ENCODE measurements at regions not wholly inside any gene's neighbourhood (a gene's known extent, or its start where the extent isn't known, plus 50 kb on each side); places are given as distances from the start of the nearest gene placed in this dataset.

GRCh38 chr22:45098056-45098455, 65.7 kb upstream of the NUP50 start:
- H3K4me3 ChIP-seq (ENCODE audit: low read depth in 1 of 3, low read length in 3 of 3), result no peak overlapping the region
- 63 to 84% (median 68%) methylated on average over 8 of the region's 8 CpGs for WGBS, 3 donors
- H3K9me3 ChIP-seq (ENCODE audit: control insufficient read depth in 2 of 2, insufficient read depth in 1 of 2, low read depth in 1 of 2, low read length in 1 of 2), result no peaks in the 10 kb centered on the region
- H3K27me3 ChIP-seq (ENCODE audit: control insufficient read depth in 3 of 3, insufficient read depth in 3 of 3, low read length in 3 of 3), result peaks cover 0 to 7% (median 5%) of the 10 kb centered on the region in 3 donors
- H3K4me1 ChIP-seq (ENCODE audit: control insufficient read depth in 3 of 3, insufficient read depth in 2 of 3, low read depth in 1 of 3, low read length in 2 of 3), result no peaks in the 10 kb centered on the region
- FAIRE-seq (no peak), DNase-seq (no peak)
- H3K36me3 ChIP-seq (ENCODE audit: control insufficient read depth in 3 of 3, insufficient read depth in 2 of 3, low read depth in 1 of 3, low read length in 3 of 3), result no peaks in the 10 kb centered on the region
- no peak overlapping the region for H3K27ac ChIP-seq (ENCODE audit: low read depth in 1 of 3, low read length in 2 of 3)

GRCh38 chr22:45099961-45100360, 63.8 kb upstream of the NUP50 start:
- WGBS, 3 donors, result 71 to 85% (median 72%) methylated on average over 9 of the region's 9 CpGs
- no peak overlapping the region for H3K4me3 ChIP-seq (ENCODE audit: low read depth in 1 of 3, low read length in 3 of 3)
- peaks cover 0 to 9% (median 2%) of the 10 kb centered on the region in 3 donors for H3K27me3 ChIP-seq (ENCODE audit: control insufficient read depth in 3 of 3, insufficient read depth in 3 of 3, low read length in 3 of 3)
- no peaks in the 10 kb centered on the region for H3K4me1 ChIP-seq (ENCODE audit: control insufficient read depth in 3 of 3, insufficient read depth in 2 of 3, low read depth in 1 of 3, low read length in 2 of 3)
- H3K9me3 ChIP-seq (ENCODE audit: control insufficient read depth in 2 of 2, insufficient read depth in 1 of 2, low read depth in 1 of 2, low read length in 1 of 2), result no peaks in the 10 kb centered on the region
- H3K27ac ChIP-seq (ENCODE audit: low read depth in 1 of 3, low read length in 2 of 3), result no peak overlapping the region
- FAIRE-seq (no peak), DNase-seq (no peak)
- no peaks in the 10 kb centered on the region for H3K36me3 ChIP-seq (ENCODE audit: control insufficient read depth in 3 of 3, insufficient read depth in 2 of 3, low read depth in 1 of 3, low read length in 3 of 3)

- H3K27me3 ChIP-seq (ENCODE audit: control insufficient read depth in 3 of 3, insufficient read depth in 3 of 3, low read length in 3 of 3), result peaks cover 0 to 3% (median 2%) of the 10 kb centered on the region in 3 donors
- no peak for FAIRE-seq
- 44 to 49% (median 44%) methylated on average over 18 of the region's 18 CpGs for WGBS, 3 donors
- H3K36me3 ChIP-seq (ENCODE audit: control insufficient read depth in 3 of 3, insufficient read depth in 2 of 3, low read depth in 1 of 3, low read length in 3 of 3), result no peaks in the 10 kb centered on the region
- H3K4me3 ChIP-seq (ENCODE audit: low read depth in 1 of 3, low read length in 3 of 3), result no peak overlapping the region
- H3K27ac ChIP-seq (ENCODE audit: low read depth in 1 of 3, low read length in 2 of 3), result no peak overlapping the region
- no peaks in the 10 kb centered on the region for H3K4me1 ChIP-seq (ENCODE audit: control insufficient read depth in 3 of 3, insufficient read depth in 2 of 3, low read depth in 1 of 3, low read length in 2 of 3)
- DNase-seq, result peak; percentile 53 to 57
- no peaks in the 10 kb centered on the region for H3K9me3 ChIP-seq (ENCODE audit: control insufficient read depth in 2 of 2, insufficient read depth in 1 of 2, low read depth in 1 of 2, low read length in 1 of 2)
Measured at GRCh38 chr22:45101515-45102227, 62.1 kb upstream of the NUP50 start.

- DNase-seq, result no peak
- Histone ChIP-seq H3K27ac (ENCODE audit: low read depth in 1 of 3, low read length in 2 of 3) (no peak overlapping the region), H3K4me1 (ENCODE audit: control insufficient read depth in 3 of 3, insufficient read depth in 2 of 3, low read depth in 1 of 3, low read length in 2 of 3) (no peaks in the 10 kb centered on the region), H3K9me3 (ENCODE audit: control insufficient read depth in 2 of 2, insufficient read depth in 1 of 2, low read depth in 1 of 2, low read length in 1 of 2) (no peaks in the 10 kb centered on the region), H3K36me3 (ENCODE audit: control insufficient read depth in 3 of 3, insufficient read depth in 2 of 3, low read depth in 1 of 3, low read length in 3 of 3) (no peaks in the 10 kb centered on the region), H3K27me3 (ENCODE audit: control insufficient read depth in 3 of 3, insufficient read depth in 3 of 3, low read length in 3 of 3) (peaks cover 0 to 11% (median 2%) of the 10 kb centered on the region in 3 donors), H3K4me3 (ENCODE audit: low read depth in 1 of 3, low read length in 3 of 3) (no peak overlapping the region)
- no peak for FAIRE-seq
- 59 to 65% (median 60%) methylated on average over 6 of the region's 6 CpGs for WGBS, 3 donors
Measured at GRCh38 chr22:45102896-45103420, 60.8 kb upstream of the NUP50 start.

GRCh38 chr22:45103756-45104155, 60.0 kb upstream of the NUP50 start:
- H3K4me3 ChIP-seq (ENCODE audit: low read depth in 1 of 3, low read length in 3 of 3), result no peak overlapping the region
- no peaks in the 10 kb centered on the region for H3K4me1 ChIP-seq (ENCODE audit: control insufficient read depth in 3 of 3, insufficient read depth in 2 of 3, low read depth in 1 of 3, low read length in 2 of 3)
- peaks cover 0 to 11% (median 2%) of the 10 kb centered on the region in 3 donors for H3K27me3 ChIP-seq (ENCODE audit: control insufficient read depth in 3 of 3, insufficient read depth in 3 of 3, low read length in 3 of 3)
- DNase-seq, result no peak
- H3K9me3 ChIP-seq (ENCODE audit: control insufficient read depth in 2 of 2, insufficient read depth in 1 of 2, low read depth in 1 of 2, low read length in 1 of 2), result no peaks in the 10 kb centered on the region
- no peaks in the 10 kb centered on the region for H3K36me3 ChIP-seq (ENCODE audit: control insufficient read depth in 3 of 3, insufficient read depth in 2 of 3, low read depth in 1 of 3, low read length in 3 of 3)
- no peak for FAIRE-seq
- H3K27ac ChIP-seq (ENCODE audit: low read depth in 1 of 3, low read length in 2 of 3), result no peak overlapping the region
- 72 to 84% (median 76%) methylated on average over 10 of the region's 10 CpGs for WGBS, 3 donors

GRCh38 chr22:45104313-45104712, 59.4 kb upstream of the NUP50 start:
- Histone ChIP-seq H3K36me3 (ENCODE audit: control insufficient read depth in 3 of 3, insufficient read depth in 2 of 3, low read depth in 1 of 3, low read length in 3 of 3) (no peaks in the 10 kb centered on the region), H3K4me3 (ENCODE audit: low read depth in 1 of 3, low read length in 3 of 3) (no peak overlapping the region), H3K27ac (ENCODE audit: low read depth in 1 of 3, low read length in 2 of 3) (no peak overlapping the region), H3K4me1 (ENCODE audit: control insufficient read depth in 3 of 3, insufficient read depth in 2 of 3, low read depth in 1 of 3, low read length in 2 of 3) (no peaks in the 10 kb centered on the region), H3K27me3 (ENCODE audit: control insufficient read depth in 3 of 3, insufficient read depth in 3 of 3, low read length in 3 of 3) (peaks cover 0 to 11% (median 2%) of the 10 kb centered on the region in 3 donors), H3K9me3 (ENCODE audit: control insufficient read depth in 2 of 2, insufficient read depth in 1 of 2, low read depth in 1 of 2, low read length in 1 of 2) (no peaks in the 10 kb centered on the region)
- FAIRE-seq, result no peak
- no peak for DNase-seq
- WGBS, 3 donors, result 84 to 91% (median 89%) methylated on average over 10 of the region's 10 CpGs

- peaks cover 0 to 11% (median 2%) of the 10 kb centered on the region in 3 donors for H3K27me3 ChIP-seq (ENCODE audit: control insufficient read depth in 3 of 3, insufficient read depth in 3 of 3, low read length in 3 of 3)
- no peaks in the 10 kb centered on the region for H3K4me1 ChIP-seq (ENCODE audit: control insufficient read depth in 3 of 3, insufficient read depth in 2 of 3, low read depth in 1 of 3, low read length in 2 of 3)
- DNase-seq (peak in 1 of 2 donors; percentile 11), FAIRE-seq (no peak)
- H3K36me3 ChIP-seq (ENCODE audit: control insufficient read depth in 3 of 3, insufficient read depth in 2 of 3, low read depth in 1 of 3, low read length in 3 of 3), result no peaks in the 10 kb centered on the region
- no peak overlapping the region for H3K4me3 ChIP-seq (ENCODE audit: low read depth in 1 of 3, low read length in 3 of 3)
- H3K27ac ChIP-seq (ENCODE audit: low read depth in 1 of 3, low read length in 2 of 3), result peak overlapping the region in 1 of 3 donors; percentile 52
- 28 to 50% (median 34%) methylated on average over 10 of the region's 10 CpGs for WGBS, 3 donors
- no peaks in the 10 kb centered on the region for H3K9me3 ChIP-seq (ENCODE audit: control insufficient read depth in 2 of 2, insufficient read depth in 1 of 2, low read depth in 1 of 2, low read length in 1 of 2)
Measured at GRCh38 chr22:45105281-45105702, 58.4 kb upstream of the NUP50 start.

- Histone ChIP-seq H3K4me3 (ENCODE audit: low read depth in 1 of 3, low read length in 3 of 3) (no peak overlapping the region), H3K27me3 (ENCODE audit: control insufficient read depth in 3 of 3, insufficient read depth in 3 of 3, low read length in 3 of 3) (peaks cover 0 to 9% (median 6%) of the 10 kb centered on the region in 3 donors), H3K36me3 (ENCODE audit: control insufficient read depth in 3 of 3, insufficient read depth in 2 of 3, low read depth in 1 of 3, low read length in 3 of 3) (no peaks in the 10 kb centered on the region), H3K4me1 (ENCODE audit: control insufficient read depth in 3 of 3, insufficient read depth in 2 of 3, low read depth in 1 of 3, low read length in 2 of 3) (no peaks in the 10 kb centered on the region), H3K9me3 (ENCODE audit: control insufficient read depth in 2 of 2, insufficient read depth in 1 of 2, low read depth in 1 of 2, low read length in 1 of 2) (no peaks in the 10 kb centered on the region), H3K27ac (ENCODE audit: low read depth in 1 of 3, low read length in 2 of 3) (no peak overlapping the region)
- 79 to 89% (median 86%) methylated on average over 6 of the region's 6 CpGs for WGBS, 3 donors
- FAIRE-seq (no peak), DNase-seq (no peak)
Measured at GRCh38 chr22:45107671-45108070, 56.1 kb upstream of the NUP50 start.

Data from small intestine (tissue), 7 donors.